ENCODE measurements at regions not wholly inside any gene's neighbourhood (a gene's known extent, or its start where the extent isn't known, plus 50 kb on each side); places are given as distances from the start of the nearest gene placed in this dataset.

DNA sequence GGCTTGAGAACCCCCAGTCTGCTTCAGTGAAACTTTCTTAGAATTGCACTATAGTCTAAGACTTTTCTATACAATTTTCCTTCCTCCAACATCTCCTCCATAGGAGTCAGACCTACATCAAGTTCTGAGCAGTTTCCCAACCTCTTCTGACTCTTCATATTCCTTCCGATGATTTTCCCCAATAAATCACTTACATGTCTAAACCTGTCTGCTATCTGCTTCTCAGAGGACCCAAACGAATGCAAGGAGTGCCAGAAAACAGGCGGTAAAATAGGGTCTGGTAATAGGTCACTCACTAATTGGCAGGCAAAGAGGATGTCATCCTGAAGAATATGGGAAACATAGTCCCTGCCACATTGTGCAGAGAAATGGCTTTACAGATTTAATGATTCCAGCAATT, 153.9 kb downstream of the PCDH18 start:
- H3K4me3 ChIP-seq (replicated peaks; ENCODE audit: insufficient read depth, low read length) = no peak overlapping the region
- no peak overlapping the region for H3K27ac ChIP-seq (replicated peaks)
- no peak for TF ChIP-seq POLR2AphosphoS5 (IDR thresholded peaks at IDR 0.05; ENCODE audit: low read depth)
- TF ChIP-seq, protein P1, sequence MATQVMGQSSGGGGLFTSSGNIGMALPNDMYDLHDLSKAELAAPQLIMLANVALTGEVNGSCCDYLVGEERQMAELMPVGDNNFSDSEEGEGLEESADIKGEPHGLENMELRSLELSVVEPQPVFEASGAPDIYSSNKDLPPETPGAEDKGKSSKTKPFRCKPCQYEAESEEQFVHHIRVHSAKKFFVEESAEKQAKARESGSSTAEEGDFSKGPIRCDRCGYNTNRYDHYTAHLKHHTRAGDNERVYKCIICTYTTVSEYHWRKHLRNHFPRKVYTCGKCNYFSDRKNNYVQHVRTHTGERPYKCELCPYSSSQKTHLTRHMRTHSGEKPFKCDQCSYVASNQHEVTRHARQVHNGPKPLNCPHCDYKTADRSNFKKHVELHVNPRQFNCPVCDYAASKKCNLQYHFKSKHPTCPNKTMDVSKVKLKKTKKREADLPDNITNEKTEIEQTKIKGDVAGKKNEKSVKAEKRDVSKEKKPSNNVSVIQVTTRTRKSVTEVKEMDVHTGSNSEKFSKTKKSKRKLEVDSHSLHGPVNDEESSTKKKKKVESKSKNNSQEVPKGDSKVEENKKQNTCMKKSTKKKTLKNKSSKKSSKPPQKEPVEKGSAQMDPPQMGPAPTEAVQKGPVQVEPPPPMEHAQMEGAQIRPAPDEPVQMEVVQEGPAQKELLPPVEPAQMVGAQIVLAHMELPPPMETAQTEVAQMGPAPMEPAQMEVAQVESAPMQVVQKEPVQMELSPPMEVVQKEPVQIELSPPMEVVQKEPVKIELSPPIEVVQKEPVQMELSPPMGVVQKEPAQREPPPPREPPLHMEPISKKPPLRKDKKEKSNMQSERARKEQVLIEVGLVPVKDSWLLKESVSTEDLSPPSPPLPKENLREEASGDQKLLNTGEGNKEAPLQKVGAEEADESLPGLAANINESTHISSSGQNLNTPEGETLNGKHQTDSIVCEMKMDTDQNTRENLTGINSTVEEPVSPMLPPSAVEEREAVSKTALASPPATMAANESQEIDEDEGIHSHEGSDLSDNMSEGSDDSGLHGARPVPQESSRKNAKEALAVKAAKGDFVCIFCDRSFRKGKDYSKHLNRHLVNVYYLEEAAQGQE (IDR thresholded peaks at IDR 0.05; ENCODE audit: insufficient replicate concordance, low read depth) = no peak
- no peak for TF ChIP-seq SPI1 (IDR thresholded peaks at IDR 0.05; ENCODE audit: borderline replicate concordance, low read depth)
- TF ChIP-seq, protein P2, sequence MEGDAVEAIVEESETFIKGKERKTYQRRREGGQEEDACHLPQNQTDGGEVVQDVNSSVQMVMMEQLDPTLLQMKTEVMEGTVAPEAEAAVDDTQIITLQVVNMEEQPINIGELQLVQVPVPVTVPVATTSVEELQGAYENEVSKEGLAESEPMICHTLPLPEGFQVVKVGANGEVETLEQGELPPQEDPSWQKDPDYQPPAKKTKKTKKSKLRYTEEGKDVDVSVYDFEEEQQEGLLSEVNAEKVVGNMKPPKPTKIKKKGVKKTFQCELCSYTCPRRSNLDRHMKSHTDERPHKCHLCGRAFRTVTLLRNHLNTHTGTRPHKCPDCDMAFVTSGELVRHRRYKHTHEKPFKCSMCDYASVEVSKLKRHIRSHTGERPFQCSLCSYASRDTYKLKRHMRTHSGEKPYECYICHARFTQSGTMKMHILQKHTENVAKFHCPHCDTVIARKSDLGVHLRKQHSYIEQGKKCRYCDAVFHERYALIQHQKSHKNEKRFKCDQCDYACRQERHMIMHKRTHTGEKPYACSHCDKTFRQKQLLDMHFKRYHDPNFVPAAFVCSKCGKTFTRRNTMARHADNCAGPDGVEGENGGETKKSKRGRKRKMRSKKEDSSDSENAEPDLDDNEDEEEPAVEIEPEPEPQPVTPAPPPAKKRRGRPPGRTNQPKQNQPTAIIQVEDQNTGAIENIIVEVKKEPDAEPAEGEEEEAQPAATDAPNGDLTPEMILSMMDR (IDR thresholded peaks at IDR 0.05; ENCODE audit: insufficient read depth, low read length) = no peak
- no peak for TF ChIP-seq GABPA (IDR thresholded peaks at IDR 0.05; ENCODE audit: low read depth)
- no peak for DNase-seq (ENCODE audit: low read depth in 1 of 2, low spot score in 1 of 2)
- no peaks in the 10 kb centered on the region for H3K27me3 ChIP-seq (ENCODE audit: insufficient read depth, poor library complexity, severe bottlenecking)

DNA sequence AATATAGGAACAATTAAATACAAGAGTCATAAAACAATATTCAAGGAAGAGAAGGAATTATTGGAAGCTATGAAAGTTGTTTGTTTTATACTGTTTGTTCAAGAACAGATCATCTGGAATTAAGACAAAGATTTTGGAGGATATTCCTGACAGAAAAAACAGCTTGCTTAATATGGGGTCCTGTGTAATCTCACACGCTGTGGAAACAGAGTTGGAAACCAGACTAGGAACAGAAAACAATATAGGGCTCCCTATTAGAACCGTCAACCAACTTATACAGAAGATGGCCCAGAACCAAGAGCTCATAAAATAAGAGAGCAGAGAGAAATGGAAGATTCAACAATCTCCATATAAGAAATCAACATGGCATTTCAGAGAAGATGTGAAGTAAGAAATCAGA, 156.0 kb downstream of the PCDH18 start:
- Histone ChIP-seq H3K27me3 (ENCODE audit: insufficient read depth, poor library complexity, severe bottlenecking) (no peaks in the 10 kb centered on the region), H3K4me3 (replicated peaks; ENCODE audit: insufficient read depth, low read length) (no peak overlapping the region), H3K27ac (replicated peaks) (no peak overlapping the region)
- TF ChIP-seq, protein P2 (IDR thresholded peaks at IDR 0.05; ENCODE audit: insufficient read depth, low read length) = no peak
- TF ChIP-seq SPI1 (IDR thresholded peaks at IDR 0.05; ENCODE audit: borderline replicate concordance, low read depth) (no peak), GABPA (IDR thresholded peaks at IDR 0.05; ENCODE audit: low read depth) (no peak), POLR2AphosphoS5 (IDR thresholded peaks at IDR 0.05; ENCODE audit: low read depth) (no peak)
- TF ChIP-seq, protein P1 (IDR thresholded peaks at IDR 0.05; ENCODE audit: insufficient replicate concordance, low read depth) = no peak
- no peak for DNase-seq (ENCODE audit: low read depth in 1 of 2, low spot score in 1 of 2)

DNA sequence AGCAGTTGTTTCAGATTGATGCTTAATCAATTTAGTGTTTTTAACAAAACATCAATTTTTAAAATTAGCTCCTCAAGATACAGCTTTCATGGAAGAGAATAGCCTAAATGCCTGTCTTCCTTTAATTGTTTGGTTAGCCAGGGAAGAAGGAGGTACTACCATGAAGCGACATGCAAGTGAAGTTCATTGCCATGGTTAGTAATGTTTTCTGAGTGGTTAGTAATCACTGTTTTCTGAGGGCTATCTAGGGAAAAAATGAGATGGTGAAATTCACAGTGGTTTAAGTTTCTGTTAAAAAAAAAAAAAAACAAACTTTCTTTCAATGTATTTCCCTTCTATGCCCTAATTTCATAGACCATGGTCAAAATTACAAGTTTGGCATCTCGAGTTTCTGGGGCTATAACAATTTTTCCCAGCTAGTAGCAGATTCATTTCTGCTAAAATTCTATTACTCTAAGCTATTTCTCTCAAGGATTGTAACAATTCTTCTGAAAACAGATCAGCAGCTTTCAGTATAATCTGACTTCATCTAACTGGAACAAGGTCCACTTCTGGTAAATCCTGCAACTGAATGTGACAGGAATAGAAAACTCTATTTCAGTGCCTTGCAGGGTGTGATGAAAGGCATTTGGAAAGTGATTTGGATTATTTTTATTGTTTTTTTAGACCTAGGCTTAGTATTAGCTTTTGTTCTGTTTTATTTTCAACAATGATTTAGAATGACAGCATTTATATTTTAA, 157.0 kb downstream of the PCDH18 start:
- TF ChIP-seq POLR2AphosphoS5 (IDR thresholded peaks at IDR 0.05; ENCODE audit: low read depth) (no peak), SPI1 (IDR thresholded peaks at IDR 0.05; ENCODE audit: borderline replicate concordance, low read depth) (no peak)
- Histone ChIP-seq H3K27me3 (ENCODE audit: insufficient read depth, poor library complexity, severe bottlenecking) (no peaks in the 10 kb centered on the region), H3K27ac (replicated peaks) (no peak overlapping the region), H3K4me3 (replicated peaks; ENCODE audit: insufficient read depth, low read length) (no peak overlapping the region)
- no peak for DNase-seq (ENCODE audit: low read depth in 1 of 2, low spot score in 1 of 2)

DNA sequence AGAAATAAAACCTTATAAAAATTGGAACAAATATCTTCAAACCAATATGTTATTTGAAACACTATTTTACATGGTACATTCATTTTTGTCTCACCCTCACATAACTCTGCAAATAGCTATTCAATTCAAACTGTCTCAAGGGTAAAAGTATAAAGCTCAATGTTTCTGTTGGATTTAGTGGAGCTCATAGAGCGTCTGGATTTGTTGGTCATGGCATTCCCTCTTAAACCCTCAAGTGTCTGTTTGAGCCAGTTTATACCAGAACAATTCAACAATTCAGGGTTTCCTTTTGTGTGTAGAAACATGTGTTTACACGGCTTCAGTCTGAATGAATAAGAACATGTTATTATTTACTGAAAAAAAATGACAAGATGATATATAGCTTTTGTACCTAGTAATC, 161.6 kb downstream of the PCDH18 start:
- no peaks in the 10 kb centered on the region for H3K27me3 ChIP-seq (ENCODE audit: insufficient read depth, poor library complexity, severe bottlenecking)
- TF ChIP-seq POLR2AphosphoS5 (IDR thresholded peaks at IDR 0.05; ENCODE audit: low read depth) = no peak
- TF ChIP-seq SPI1 (IDR thresholded peaks at IDR 0.05; ENCODE audit: borderline replicate concordance, low read depth) = no peak
- TF ChIP-seq, protein P1 (IDR thresholded peaks at IDR 0.05; ENCODE audit: insufficient replicate concordance, low read depth) = no peak
- TF ChIP-seq GABPA (IDR thresholded peaks at IDR 0.05; ENCODE audit: low read depth) = no peak
- TF ChIP-seq, protein P2 (IDR thresholded peaks at IDR 0.05; ENCODE audit: insufficient read depth, low read length) = no peak
- no peak for DNase-seq (ENCODE audit: low read depth in 1 of 2, low spot score in 1 of 2)
- H3K27ac ChIP-seq (replicated peaks) = no peak overlapping the region
- H3K4me3 ChIP-seq (replicated peaks; ENCODE audit: insufficient read depth, low read length) = no peak overlapping the region

Measured in HL-60 (cell line).